Hematopoietic multipotent progenitor cell treated with erythropoietin and hydrocortisone succinate and interleukin-3 and kit ligand, for 4 days (in vitro differentiated cells): ENCODE measurements at regions not wholly inside any gene's neighbourhood (a gene's known extent, or its start where the extent isn't known, plus 50 kb on each side); places are given as distances from the start of the nearest gene placed in this dataset.
"Not testable (repeated sequence)": the region's sequence is repeated elsewhere in the genome, so short reads cannot be mapped to it uniquely, and the experiment has no call there.

ENCODE experiments used
- DNase-seq: peaks from one replicate; pipeline ENCODE4 v3.0.0-alpha.2; 2015

DNA sequence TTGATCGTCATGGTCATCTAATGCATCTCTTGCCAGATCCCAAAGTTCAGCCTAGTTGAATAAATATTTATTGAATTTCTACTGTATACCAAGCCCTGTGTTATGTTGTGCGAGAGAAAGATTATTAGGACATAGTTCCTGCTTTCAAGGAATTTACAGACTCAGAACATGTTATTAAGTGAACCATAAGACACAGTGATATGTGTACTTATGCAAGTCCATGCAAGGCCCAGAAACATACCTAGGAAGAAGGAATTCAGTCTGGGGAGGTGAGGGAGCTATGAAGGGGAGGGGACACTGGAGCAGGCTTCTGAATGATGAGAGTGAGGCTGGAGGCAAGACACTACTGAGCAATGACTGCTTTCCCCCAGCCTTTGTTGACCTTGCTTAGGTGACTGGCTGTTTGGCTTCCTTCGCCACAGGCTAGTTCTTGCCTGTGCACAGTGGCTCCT, 81.4 kb downstream of the ACAA2 start:
- no peak for DNase-seq

DNA sequence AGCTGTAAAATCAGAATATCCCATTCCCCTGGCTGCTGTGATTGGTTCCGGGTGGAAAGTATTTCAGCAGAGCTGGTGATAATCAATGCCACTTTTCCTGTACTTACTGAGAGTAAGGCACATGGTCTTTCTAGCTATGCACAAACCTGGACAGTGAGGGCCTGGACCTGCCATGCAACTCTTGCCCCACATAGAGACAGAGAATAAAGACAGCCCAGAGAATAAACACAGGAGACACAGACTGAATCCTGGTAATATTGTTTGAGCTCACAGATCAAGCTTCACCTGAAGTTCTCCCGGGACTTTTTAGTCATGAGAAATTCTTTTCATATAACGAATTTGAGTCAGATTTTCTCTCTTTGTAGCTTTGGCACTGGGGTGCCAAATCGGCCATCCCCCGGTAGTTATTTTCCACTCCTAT, 81.9 kb downstream of the ACAA2 start:
- DNase-seq, result no peak

DNA sequence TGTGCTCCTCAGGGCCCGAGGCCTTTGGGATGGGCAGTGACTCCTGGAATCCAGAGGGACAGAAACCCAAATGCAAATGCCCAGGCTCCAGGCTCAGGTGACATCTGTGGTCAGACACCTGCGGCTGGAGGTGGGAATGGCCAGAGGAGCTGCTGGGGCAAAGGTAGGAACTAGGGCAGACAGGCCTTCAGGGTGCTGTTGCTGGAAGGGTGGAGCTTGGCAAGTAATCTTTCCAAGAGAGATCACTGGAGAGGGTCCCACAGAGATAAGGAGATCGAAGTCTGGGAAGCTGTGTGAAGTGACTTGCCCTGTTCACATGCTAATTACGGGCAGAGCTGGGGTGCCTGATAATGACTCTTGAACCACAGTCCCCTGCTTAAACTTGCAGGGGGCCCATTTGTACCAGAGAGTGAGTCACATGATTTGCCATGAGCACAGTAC, 82.4 kb downstream of the ACAA2 start:
- DNase-seq, result peak; percentile 4

DNA sequence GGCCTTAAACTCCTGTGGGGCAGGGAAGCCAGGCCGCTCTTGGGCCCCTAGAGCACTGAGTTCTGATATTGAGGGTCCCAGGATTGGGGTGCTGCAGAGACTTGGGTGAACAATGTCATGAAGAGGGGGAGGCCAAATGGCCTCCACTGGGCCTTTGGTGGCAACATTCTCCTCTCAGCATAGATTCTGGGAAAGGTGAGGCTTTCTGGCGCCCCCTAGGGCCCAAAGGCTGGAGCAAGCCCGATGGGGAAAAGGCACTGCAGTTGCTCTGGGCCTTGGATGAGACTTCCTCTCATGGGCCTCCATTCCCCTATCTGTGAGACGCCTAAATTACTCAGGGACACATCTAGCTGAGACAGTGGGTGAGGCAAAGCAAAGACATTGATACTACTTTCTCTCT, 84.8 kb downstream of the ACAA2 start:
- DNase-seq, result peak; percentile 70

DNA sequence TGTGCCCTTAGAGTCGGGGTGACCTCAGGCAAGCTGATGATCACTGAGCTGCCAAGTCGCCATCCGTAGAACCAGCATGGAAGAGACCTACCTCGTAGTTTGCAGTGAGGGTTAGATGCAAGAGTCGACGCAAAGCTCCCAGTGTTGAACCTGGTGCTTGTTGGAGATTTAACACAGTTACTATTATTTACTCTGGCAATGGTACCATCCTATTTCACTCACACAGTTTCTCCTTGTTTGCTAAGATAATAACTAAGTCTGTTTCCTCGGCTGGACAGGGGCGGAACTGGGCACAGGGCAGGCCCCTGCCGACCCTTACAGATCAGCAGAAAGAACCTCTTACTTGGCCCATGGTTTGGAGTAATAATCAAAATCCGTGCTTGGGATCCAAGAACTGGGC, 85.5 kb downstream of the ACAA2 start:
- no peak for DNase-seq

DNA sequence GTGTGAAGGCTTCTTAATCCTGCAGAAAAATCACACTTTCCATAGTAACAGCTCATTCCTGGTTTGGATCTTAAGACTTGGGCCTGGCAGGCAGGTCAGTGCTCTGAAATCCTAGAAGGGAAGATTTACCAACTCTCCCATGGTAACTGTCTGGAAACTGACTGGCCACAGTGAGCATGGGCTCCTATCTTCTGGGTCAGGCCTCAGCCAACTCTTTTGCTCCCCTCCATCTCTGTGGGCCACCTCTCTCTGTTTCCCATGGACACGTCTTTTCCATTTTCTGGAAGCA, 86.7 kb downstream of the ACAA2 start:
- no peak for DNase-seq

DNA sequence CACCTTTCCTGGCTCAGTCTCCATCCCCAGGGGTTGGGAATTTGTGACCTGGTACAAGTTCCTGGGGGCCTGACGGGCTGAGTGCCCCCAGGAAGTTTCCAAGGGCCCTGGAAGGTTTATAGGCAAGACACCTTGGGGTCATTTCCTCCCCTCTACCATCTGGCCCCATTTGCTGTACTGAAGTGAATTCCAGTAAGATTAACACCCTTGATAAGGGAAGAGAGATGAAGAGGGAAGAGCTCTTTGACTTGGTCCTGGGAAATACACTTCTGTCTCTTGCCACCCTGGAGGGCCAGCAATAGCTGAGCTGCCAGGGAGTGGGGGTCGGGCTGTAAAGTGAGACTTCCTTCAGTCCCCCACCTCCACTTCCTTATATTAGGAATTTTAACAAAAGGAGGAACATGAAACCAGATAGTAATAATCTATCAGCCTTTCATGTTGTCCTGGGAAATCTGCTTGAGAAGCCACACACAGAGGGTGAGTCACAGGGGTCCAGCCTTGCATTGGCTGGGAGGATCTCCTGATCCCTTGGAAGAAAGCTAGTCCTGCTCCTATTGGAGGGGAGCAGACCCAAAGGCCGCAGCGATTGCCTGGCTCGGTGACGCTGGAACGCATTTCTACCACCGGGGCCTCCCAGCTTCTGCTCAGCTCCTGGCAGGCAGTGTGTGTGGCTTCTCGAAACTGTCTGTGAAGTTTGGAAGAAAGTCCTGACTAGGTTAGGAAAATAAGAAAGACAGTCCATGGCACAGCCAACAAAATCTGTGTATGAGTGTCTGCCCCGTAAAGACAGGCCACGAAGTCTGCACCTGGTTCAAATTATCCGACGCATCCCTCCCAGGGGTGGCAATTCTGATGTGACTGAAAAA, 87.3 kb downstream of the ACAA2 start:
- DNase-seq, result no peak

DNA sequence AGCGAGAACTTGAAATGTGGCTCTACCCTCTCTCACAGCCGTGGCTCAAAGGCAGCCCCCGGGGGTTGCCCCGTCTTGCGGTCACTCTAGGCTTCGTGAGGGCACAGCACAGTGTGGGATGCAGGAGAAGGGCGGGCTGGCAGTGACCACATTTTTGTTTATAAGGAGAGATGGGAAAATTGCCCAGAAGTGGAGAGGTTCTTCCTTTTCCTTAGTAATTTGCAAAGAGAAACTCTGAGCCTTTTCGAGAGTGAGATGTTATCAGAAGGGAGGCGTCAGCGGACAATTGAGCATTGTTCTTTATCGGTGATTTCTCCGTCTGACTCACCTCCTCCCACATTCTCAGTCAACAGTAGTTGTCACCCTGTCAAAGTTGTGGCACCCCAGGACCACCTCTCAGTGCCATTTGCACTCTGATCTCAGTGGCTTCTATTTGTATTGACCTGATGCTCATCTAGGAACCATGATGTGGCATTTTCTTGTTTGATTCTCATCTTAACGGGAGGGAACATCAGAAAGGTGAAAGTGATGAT, 89.6 kb downstream of the ACAA2 start:
- DNase-seq, result peak; percentile 4

DNA sequence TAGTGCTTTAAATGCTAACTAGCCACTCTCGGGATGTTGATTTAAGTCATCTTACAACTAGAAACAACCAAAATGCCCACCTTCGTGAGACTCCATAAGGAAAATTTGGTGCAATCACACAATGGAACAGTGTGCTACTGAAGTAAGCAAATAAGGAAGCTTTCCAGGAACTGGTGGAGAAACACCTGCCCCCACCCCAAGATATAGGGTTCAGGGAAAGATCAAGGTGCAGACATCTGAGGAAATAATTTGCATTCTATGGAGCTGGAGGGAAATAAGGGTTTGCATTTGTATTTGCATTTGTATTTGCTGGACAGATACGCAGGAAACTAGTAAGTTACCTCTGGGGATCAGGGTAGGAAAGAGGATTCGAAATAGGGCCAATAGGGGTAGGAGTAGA, 90.9 kb downstream of the ACAA2 start:
- DNase-seq, result no peak

DNA sequence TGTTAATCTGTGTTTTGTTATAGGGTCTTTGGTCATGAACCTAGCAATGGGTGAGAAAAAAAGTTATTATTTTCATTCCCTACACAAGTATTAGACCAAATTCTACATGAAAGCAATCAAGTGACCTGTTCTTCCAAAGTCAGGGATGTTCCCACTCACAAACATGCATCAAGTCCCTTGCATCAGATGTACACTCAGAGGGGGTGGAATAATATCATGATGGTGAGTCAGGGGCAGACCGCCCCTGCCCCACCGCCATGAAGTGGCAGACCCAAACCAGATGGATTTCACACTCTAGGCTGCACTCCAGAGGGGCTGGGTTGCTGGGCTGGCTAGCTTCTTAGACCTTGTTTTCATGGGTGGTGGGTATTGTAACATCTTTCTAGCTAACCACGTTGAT, 91.4 kb downstream of the ACAA2 start:
- DNase-seq, result no peak

DNA sequence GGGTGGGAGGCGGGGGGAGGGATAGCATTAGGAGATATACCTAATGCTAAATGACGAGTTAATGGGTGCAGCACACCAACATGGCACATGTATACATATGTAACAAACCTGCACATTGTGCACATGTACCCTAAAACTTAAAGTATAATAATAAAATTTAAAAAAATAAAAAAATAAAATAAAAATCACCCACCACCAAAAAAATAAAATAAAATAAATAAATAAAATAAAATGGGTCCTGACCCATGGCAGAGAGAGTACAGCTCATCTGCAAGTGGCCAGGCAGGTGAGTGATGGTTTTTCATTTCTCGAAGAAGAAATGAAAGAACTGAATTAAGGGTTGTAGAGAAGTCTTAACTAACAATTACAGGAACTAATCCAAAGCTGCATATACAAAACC, 92.4 kb downstream of the ACAA2 start:
- not testable (repeated sequence) for DNase-seq

DNA sequence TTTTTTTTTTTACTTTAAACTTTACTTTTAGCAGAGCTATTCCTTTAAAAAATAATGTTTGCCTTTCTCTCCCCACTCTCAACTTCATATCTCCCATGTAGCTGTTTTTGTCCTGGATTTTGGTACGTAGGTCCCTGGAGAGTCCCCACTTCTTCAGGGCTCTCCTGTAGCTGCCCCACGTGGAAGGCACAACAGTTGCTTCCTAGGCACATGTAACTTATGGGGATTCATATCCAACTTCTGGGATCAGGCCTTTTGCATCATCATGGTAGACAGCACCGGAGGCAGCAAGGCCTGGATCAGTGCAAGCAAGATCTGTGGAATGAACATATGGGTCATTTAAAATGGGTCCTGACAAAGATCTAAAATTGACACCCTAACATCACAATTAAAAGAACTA, 95.7 kb downstream of the ACAA2 start:
- DNase-seq, result no peak

DNA sequence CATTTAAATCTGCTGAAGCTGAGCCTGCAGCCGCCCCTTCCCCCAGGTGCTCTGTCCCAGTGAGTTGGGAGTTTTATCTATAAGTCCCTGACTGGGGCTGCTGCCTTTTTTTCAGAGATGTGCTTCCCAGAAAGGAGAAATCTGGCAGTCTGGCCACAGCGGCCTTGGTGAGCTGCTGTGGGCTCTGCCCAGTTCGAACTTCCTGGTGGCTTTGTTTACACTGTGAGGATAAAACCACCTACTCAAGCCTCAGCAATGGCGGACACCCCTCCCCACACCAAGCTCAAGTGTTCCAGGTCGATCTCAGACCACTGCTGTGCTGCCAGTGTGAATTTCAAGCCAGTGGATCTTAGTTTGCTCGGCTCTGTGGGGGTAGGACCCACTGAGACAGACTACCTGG, 97.3 kb downstream of the ACAA2 start:
- DNase-seq, result no peak

DNA sequence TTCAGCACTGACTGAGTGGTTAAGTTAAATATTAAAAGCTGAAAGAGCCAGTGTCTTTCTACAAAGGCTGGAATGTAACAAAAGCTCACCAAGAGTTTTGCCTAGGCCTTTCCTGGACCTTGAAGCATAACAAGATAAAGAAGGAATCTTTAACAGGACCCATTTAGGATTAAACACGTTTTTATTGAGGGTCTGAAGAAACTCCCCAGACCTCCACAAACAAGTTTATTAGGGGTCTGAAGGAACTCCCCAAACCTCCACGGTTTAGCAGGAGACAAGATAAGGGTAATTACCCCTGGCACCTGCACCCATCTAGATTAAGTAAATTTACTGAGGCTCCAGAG, 104.0 kb downstream of the ACAA2 start:
- DNase-seq, result no peak

DNA sequence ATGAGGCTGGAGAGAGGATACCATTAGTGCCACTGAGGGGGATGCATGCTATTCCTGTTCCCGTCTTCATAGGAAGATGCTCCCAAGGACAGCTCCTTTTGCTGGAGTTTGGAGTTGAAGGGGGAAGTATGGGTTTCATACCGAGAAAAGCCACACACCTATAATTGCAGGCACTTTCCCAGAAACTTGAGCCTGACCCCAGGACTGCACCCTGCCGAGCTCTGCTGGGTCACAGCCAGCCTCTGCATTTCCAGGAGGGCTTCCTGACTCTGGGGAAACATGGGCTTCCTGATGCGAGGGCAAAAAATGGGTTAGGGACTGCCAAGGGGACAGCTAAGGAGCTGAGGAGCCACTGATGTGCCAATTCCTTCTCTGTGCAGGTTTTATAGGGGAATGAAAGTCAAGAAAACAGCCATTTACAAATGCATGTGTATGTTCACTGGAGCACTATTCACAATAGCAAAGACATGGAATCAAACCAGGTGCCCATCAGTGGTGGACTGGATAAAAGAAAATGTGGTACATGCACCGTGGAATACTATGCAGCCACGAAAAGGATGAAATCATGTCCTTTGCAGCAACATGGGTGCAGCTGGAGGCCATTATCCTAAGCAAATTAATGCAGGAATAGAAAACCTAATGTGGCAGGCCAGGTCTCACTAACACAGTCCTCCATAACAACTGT, 104.5 kb downstream of the ACAA2 start:
- DNase-seq, result no peak

DNA sequence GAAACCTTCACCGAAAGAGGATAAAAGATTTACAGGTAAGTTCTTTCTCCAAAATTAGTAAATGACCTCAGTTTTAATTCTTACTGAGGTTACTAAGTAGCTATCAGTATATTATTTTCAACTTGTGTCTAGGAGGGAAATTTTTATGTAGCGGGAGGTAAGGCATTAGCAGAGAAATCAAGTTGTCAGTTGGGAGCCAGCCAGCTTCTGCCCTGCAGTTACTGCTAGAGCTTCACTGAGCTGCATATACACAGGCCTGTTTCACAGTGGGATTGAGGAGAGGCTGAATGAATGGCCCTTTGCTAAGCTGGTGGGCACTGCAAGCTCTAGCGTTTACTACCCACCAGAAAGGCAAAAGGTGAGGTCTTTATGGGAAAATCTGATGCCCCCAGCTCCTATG, 105.7 kb downstream of the ACAA2 start:
- DNase-seq, result no peak

DNA sequence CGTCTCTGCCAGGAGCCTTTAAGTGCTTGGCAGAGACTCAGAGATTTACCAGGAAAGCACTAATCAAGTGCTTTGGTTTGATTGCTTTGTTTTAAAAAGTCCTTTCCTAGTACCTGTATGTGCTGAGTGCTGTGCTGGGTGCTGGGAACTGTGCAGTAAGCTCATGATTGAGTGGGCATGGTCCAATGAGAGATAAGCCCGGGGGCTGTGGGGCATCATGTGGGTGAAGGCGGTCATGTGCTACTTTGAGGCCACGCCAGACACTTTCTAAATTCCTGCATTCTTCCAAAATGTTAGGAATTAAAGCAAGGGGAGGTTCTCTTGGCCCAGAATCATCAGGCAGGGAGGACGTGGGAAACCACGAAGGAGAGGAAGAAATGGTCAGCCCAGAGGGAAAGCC, 109.0 kb downstream of the ACAA2 start:
- DNase-seq, result no peak

DNA sequence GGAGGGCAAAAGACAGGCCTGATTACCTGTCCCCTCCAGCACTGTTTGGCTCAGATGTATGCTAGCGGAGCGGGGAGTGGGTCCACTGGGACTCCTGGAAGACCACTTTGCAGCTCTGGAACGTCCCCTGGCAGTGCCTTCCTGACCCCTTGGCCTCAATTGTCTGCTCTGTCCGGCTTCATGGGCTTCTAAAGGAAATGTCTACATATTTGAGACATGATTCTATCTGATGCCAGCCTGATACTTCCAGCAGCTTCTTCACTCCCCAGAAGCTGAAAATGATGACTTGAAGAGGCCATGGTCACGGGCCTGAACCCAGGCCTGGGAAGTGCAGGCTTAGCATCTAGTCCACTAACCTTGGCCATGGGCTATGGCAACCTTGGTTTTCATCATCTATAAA, 112.1 kb downstream of the ACAA2 start:
- no peak for DNase-seq

DNA sequence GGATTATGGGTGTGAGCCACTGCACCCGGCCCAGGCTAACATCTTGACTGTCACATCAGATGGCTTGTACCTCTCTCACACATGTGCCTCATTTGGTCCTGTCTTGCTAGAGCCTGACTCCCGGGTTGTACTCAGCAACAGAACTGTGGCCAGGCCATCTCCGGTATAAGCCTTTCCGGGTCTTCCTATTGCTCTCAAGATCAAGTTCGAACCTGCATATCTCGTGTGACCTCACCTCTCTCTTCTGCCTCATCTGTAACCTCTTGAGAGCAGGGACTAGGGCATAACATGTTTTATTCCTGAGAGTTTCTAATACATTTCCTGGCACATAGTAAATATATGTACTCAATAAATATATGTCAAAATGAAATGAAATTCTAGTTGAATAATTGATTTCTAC, 114.0 kb downstream of the ACAA2 start:
- no peak for DNase-seq

DNA sequence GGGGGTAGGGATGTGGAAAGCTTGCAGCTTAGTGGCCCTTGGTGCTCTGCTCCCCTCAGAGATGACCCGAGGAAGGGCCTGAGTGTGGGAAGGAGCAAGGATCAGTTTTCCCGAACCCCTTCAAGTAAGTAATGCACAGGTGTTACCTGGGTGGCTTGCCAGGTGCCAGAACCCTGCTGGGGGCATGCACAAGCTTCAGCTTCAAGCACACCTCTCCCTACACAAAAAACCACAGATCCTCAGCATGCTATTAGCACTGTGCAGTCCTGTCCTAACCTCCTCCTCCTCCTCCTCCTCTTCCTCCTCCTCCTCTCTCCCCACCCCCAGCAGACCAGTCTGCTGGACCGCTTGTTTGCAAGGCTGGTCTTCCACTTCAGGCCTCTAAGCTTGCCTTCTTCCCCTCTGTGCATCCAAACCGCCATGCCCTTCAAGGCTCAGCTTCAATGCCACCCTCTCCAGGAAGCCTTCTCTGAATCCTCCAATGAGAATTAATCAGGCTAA, 114.8 kb downstream of the ACAA2 start:
- DNase-seq, result no peak

DNA sequence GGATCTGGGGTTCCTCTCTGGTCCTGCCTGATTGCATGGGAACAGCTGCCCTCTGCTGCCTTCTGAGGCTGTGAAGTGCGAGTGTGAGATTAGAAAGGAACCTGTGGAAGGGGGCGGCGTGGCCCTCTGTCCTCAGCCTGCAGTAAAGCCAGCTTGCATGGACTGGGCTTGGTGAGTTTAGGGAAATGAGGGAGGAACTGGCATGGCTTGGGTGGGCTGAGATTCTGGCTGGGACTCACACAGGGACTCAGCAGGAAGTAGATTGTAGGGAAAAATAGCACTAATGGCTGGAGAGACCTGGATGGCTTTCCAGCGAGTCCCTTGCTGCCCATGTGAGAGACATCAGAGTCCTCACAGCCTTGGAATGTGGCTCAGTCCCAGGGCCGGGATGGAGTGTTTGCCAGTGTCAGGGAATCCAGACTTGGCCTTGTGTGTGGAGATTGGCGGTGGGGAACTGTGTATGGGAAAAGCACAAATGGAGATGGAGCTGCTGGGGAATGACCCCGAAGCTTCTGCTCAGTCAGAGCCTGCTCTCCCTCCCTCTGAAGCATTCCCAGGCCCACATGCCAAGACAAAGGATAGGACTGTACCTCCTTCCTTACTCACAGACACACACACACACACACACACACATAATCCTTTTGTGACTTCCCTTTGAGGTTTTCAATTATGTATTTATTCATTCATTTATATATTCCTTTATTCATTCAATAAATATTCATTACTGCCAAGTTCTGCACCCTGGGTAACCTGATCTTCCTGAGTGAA, 115.4 kb downstream of the ACAA2 start:
- DNase-seq, result no peak

DNA sequence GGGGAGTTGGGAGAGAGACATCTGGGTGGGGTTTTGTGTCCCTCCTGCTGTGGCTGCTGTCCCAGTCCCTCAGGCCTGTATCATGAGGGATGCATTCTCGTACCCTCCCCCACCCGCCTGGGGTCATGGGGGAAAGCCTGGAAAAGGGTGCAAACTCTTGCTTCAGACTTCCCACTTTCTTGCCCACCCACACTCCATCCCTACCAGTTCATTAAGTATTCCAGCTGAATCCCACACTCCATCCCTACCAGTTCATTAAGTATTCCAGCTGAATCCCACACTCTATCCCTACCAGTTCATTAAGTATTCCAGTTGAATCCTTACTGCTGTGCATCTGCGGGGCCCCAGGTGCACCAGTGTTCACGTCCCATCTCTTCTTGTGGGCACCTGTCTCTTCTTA, 116.3 kb downstream of the ACAA2 start:
- DNase-seq, result no peak

DNA sequence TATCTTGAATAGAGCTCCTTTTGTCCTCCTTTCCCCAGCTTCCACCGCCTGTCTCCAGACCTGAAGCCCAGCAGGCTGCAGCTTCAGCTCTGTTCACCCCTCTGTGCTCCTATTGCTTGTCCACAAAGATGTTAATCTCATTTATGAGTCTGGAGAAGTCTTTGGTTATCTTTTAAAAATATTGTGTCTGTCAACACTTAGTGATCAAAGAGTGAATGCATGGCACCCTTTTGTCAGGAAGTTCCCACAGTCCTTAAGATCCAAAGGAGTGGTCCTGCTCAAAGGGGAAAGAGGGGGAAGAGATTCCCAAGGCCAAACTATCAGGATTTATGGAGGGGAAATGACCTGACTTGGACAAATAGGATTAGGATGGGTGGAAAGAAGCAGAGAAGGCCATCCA, 118.9 kb downstream of the ACAA2 start:
- DNase-seq, result no peak

DNA sequence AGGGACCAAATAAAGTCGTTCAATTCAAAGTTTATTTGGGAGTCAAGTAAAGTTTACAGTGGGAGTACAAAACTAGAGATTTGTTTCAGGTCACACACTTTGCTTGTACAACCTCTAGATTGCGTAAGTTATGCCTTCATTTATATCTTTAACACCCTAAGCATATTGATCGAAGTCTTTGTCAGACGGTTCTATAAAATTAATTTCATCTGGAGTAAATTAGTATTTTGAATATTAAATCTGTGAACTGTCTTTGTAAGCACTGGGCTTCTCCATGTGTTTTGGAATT, 119.7 kb downstream of the ACAA2 start:
- DNase-seq, result no peak
